A549 (cell line): ENCODE measurements at regions not wholly inside any gene's neighbourhood (a gene's known extent, or its start where the extent isn't known, plus 50 kb on each side); places are given as distances from the start of the nearest gene placed in this dataset.

Experiments
- CEBPB ChIP-seq, 2 experiments: fragments of >200 bp in 1 of 2; sonication (Bioruptor Twin) in 1 of 2; formaldehyde crosslinking in 1 of 2; IDR thresholded peaks; 2 replicates each; pipeline ENCODE4 v1.6.1; 2012 to 2016
- EP300 ChIP-seq, 2 experiments: fragments of >200 bp; sonication (Bioruptor Twin); formaldehyde crosslinking; IDR thresholded peaks; 2 replicates in 1 of 2; 3 replicates in 1 of 2; pipeline ENCODE4 v1.6.1; 2016 to 2017
- ESRRA ChIP-seq: fragments of 150-350 bp; IDR thresholded peaks from 2 replicates; pipeline ENCODE4 v1.6.1; 2014; ENCODE audit warnings: mild to moderate bottlenecking, low read length, borderline replicate concordance
- KDM1A ChIP-seq: fragments of 200-600 bp; sonication (generic); IDR thresholded peaks from 2 replicates; pipeline ENCODE4 v1.6.1; 2016; ENCODE audit warnings: low read depth, mild to moderate bottlenecking
- KDM5A ChIP-seq: fragments of 200-600 bp; sonication (generic); IDR thresholded peaks from 2 replicates; pipeline ENCODE4 v1.6.1; 2016; ENCODE audit warnings: antibody characterized with exemption, mild to moderate bottlenecking
- POLR2A ChIP-seq: IDR thresholded peaks from 2 replicates; pipeline ENCODE4 v1.6.1; 2012; ENCODE audit warnings: mild to moderate bottlenecking, low read length
- POLR2AphosphoS2 ChIP-seq: conservative IDR thresholded peaks from 2 replicates; pipeline ENCODE4 v1.6.1; 2012; ENCODE audit warnings: low read length, improper control_type of control experiment, inconsistent platforms
- RCOR1 ChIP-seq: fragments of 150-350 bp; IDR thresholded peaks from 2 replicates; pipeline ENCODE4 v1.6.1; 2014; ENCODE audit warnings: antibody characterized with exemption, low read length, low read depth
- REST ChIP-seq: fragments of 200-600 bp; sonication (generic); IDR thresholded peaks from 2 replicates; pipeline ENCODE4 v1.6.1; 2016; ENCODE audit warnings: antibody characterized with exemption, mild to moderate bottlenecking, moderate library complexity
- RNF2 ChIP-seq: fragments of 200-600 bp; sonication (generic); IDR thresholded peaks from 2 replicates; pipeline ENCODE4 v1.6.1; 2016; ENCODE audit warnings: low read depth, mild to moderate bottlenecking, antibody characterized with exemption, moderate library complexity, borderline replicate concordance
- SMC3 ChIP-seq: fragments of >200 bp; sonication (Bioruptor Twin); formaldehyde crosslinking; IDR thresholded peaks from 3 replicates; pipeline ENCODE4 v1.6.1; 2018; ENCODE audit warnings: inconsistent platforms
- USF2 ChIP-seq: fragments of 450-650 bp; IDR thresholded peaks from 2 replicates; pipeline ENCODE4 v1.6.1; 2014; ENCODE audit warnings: antibody characterized with exemption
- TF ChIP-seq, protein P1 (sequence below): fragments of >200 bp; sonication (Bioruptor Twin); formaldehyde crosslinking; IDR thresholded peaks from 3 replicates; pipeline ENCODE4 v1.5.1; 2016
- TF ChIP-seq, protein P2 (sequence below): fragments of >200 bp; sonication (Bioruptor Twin); formaldehyde crosslinking; IDR thresholded peaks from 2 replicates; pipeline ENCODE4 v1.6.1; 2016

DNA sequence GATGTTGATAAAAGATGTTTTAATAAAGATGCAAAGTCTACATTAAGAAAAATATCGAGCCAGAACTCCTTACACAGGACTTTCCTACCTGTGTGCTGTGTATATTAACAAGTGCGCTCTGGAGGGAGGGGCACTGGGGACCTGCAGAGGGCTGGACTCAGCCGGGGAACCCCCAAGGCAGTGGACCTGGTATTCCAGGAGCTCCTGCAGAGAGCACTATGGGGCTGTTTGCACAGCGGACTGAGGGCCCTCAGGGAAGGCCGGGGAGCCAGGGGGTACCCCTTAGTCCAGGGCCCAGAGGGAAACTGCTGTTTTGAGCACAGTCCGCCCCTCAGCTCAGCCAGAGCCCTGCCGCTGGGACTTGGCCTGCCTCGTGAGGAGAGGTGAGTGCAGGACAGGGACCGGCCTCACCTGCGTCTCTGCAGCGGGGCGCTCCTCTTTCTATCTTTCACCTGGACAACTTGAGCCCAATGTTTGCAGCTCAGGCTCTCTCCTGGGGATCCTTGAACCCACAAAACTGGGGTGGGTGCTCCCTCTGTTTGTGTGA, 168.4 kb downstream of the ARL4C start:
- TF ChIP-seq, protein P1, sequence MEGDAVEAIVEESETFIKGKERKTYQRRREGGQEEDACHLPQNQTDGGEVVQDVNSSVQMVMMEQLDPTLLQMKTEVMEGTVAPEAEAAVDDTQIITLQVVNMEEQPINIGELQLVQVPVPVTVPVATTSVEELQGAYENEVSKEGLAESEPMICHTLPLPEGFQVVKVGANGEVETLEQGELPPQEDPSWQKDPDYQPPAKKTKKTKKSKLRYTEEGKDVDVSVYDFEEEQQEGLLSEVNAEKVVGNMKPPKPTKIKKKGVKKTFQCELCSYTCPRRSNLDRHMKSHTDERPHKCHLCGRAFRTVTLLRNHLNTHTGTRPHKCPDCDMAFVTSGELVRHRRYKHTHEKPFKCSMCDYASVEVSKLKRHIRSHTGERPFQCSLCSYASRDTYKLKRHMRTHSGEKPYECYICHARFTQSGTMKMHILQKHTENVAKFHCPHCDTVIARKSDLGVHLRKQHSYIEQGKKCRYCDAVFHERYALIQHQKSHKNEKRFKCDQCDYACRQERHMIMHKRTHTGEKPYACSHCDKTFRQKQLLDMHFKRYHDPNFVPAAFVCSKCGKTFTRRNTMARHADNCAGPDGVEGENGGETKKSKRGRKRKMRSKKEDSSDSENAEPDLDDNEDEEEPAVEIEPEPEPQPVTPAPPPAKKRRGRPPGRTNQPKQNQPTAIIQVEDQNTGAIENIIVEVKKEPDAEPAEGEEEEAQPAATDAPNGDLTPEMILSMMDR = no peak
- no peak for TF ChIP-seq RCOR1
- TF ChIP-seq POLR2A = no peak
- no peak for TF ChIP-seq RNF2
- no peak for TF ChIP-seq CEBPB (IDR thresholded peaks at IDR 0.05)
- no peak for TF ChIP-seq ESRRA
- no peak for TF ChIP-seq REST
- TF ChIP-seq, protein P2, sequence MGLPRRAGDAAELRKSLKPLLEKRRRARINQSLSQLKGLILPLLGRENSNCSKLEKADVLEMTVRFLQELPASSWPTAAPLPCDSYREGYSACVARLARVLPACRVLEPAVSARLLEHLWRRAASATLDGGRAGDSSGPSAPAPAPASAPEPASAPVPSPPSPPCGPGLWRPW = no peak
- no peak for TF ChIP-seq KDM5A
- TF ChIP-seq EP300 (IDR thresholded peaks at IDR 0.05) = no peak
- no peak for TF ChIP-seq KDM1A
- no peak for TF ChIP-seq USF2
- no peak for TF ChIP-seq SMC3
- no peak for TF ChIP-seq POLR2AphosphoS2
